ENCODE measurements at regions not wholly inside any gene's neighbourhood (a gene's known extent, or its start where the extent isn't known, plus 50 kb on each side); places are given as distances from the start of the nearest gene placed in this dataset.

DNA sequence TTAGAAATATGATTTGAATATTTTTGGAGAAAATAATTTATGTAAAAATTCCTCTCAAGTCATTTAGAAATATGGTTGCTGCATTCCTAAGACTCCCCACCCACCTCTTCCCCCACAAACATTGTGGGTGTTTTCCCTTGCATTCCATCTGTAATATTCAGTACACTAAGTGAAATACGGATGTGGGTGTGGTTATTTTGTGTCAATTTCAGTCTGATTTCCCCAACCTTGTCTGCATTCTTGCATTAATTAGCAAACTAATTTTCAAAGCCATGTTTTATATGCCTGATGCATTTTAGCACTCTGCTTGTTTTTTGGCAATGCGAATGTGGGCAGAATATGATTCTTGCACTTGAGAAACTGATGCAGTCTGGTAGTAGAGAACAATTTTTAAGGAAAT lies 408.3 kb upstream of the RGMA start:
- DNase-seq (ENCODE audit: low spot score): no peak
- no peaks in the 10 kb centered on the region for H3K4me1 Mint-ChIP-seq (ENCODE audit: low read depth)
- H3K27me3 Mint-ChIP-seq (ENCODE audit: insufficient read depth): no peaks in the 10 kb centered on the region
- H3K27ac Mint-ChIP-seq: no peak overlapping the region
- intact Hi-C loops (cut with micrococcal nuclease): no loop called here
- H3K4me3 Mint-ChIP-seq: no peak overlapping the region
- no peaks in the 10 kb centered on the region for H3K36me3 Mint-ChIP-seq (ENCODE audit: low read depth)
- no peaks in the 10 kb centered on the region for H3K9me3 Mint-ChIP-seq

DNA sequence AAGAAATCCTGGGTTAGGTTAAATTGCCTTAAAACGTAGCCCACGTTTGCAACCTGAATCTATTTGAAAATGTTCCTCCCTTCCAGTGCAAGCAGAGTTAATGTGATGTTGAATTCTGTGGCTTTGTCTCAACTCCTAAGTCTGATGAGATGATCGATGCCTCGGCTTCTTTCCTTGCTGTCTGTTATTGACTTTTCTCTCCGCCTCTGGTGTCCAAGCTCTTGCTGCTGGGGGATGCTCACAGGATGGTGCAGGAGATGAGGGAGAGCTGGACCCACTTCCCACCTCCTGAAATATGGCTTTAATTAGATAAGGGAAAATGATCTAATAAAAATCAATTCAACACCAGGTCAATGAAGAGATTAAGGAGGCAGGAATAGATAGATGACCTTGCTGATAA lies 407.9 kb upstream of the RGMA start:
- H3K4me3 Mint-ChIP-seq: no peak overlapping the region
- no peaks in the 10 kb centered on the region for H3K27me3 Mint-ChIP-seq (ENCODE audit: insufficient read depth)
- no peaks in the 10 kb centered on the region for H3K4me1 Mint-ChIP-seq (ENCODE audit: low read depth)
- H3K9me3 Mint-ChIP-seq: no peaks in the 10 kb centered on the region
- intact Hi-C loops (cut with micrococcal nuclease): no loop called here
- no peak overlapping the region for H3K27ac Mint-ChIP-seq
- H3K36me3 Mint-ChIP-seq (ENCODE audit: low read depth): no peaks in the 10 kb centered on the region
- DNase-seq (ENCODE audit: low spot score): no peak

DNA sequence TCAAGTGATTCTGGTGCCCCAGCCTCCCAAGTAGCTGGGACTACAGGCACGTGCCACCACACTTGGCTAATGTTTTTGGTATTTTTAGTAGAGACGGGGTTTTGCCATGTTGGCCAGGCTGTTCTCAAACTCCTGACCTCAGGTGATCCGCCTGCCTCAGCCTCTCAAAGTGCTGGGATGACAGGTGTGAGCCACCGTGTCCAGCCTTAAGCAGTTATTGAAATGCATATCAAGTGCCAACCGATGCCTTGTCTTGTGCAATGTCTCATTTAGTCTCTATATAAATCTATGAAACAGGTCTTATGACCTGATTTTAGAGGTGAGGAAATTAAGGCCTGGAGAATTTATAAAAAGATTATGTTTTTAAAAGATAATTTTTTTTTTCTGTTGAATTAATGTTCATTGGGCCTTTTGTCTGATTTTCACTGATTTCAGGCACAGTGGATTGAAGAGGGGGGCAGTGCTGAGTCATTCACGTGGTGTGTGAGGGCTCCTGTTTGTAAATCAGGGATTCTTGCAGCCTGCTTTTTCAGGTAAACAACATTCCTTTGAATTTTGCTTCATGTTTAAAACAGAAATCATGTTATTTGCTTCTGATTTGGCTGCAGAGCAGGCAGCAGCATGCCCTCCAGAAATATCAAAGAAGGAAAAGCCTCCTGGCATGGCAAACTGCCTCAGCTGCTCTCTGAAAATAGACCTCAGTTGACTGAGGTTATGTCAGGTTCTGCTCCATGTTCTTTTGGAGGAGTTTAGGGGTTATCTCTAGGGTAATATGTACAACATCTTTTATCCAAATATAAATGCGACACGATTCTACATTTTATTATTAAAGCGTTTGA lies 407.0 kb upstream of the RGMA start:
- Mint-ChIP-seq H3K36me3 (ENCODE audit: low read depth) (no peaks in the 10 kb centered on the region), H3K27me3 (ENCODE audit: insufficient read depth) (no peaks in the 10 kb centered on the region), H3K4me3 (no peak overlapping the region), H3K9me3 (no peaks in the 10 kb centered on the region), H3K4me1 (ENCODE audit: low read depth) (no peaks in the 10 kb centered on the region), H3K27ac (no peak overlapping the region)
- intact Hi-C loops (cut with micrococcal nuclease): no loop called here
- DNase-seq (ENCODE audit: low spot score): no peak

DNA sequence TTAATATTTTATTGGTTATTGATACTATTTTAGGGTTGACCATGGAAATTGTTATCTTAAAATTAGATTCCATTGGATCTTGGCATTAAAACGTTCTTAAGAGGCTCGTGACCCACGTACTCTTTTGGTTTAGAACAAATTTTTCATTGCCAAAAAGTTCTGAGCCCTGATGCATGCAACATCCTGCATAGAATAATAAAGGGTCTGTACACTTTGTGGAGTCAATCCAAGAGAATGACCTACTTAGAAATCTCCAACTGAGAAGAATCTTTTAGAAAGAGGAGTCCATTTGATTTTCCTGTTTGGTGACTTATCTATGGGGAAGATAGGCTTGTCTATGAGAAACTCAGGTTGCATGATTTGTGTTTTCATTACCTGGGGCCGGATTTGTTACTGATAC lies 404.2 kb upstream of the RGMA start:
- no peaks in the 10 kb centered on the region for H3K36me3 Mint-ChIP-seq (ENCODE audit: low read depth)
- no peaks in the 10 kb centered on the region for H3K4me1 Mint-ChIP-seq (ENCODE audit: low read depth)
- intact Hi-C loops (cut with micrococcal nuclease): no loop called here

DNA sequence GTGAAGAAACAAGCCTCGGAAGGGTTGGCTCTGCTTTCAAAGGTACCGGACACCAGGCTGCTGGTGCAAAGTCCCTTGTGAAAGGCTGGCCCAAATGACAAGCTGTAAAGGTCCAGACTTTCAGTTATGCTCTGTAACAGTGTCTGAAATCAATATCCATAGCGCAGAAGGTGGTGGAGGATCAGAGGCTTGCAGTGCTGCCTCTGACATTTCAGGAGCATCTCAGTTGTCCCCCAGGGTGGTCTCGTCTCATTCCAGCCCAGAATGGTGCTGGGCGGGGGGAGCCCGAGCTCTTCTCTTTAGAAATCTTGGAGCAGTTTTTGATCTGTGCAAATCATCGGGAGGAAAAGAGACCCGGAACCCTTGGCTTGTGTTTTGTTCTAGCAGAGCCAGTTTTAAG lies 402.3 kb upstream of the RGMA start:
- Mint-ChIP-seq H3K4me1 (ENCODE audit: low read depth) (no peaks in the 10 kb centered on the region), H3K36me3 (ENCODE audit: low read depth) (no peaks in the 10 kb centered on the region), H3K27me3 (ENCODE audit: insufficient read depth) (no peaks in the 10 kb centered on the region), H3K4me3 (no peak overlapping the region), H3K27ac (no peak overlapping the region), H3K9me3 (no peaks in the 10 kb centered on the region)
- DNase-seq (ENCODE audit: low spot score): no peak
- intact Hi-C loops (cut with micrococcal nuclease): no loop called here

More for the DNA sequence above, 404.2 kb upstream of the RGMA start:
- DNase-seq (ENCODE audit: low spot score): no peak
- no peak overlapping the region for H3K4me3 Mint-ChIP-seq
- H3K27ac Mint-ChIP-seq: no peak overlapping the region
- no peaks in the 10 kb centered on the region for H3K9me3 Mint-ChIP-seq
- no peaks in the 10 kb centered on the region for H3K27me3 Mint-ChIP-seq (ENCODE audit: insufficient read depth)

DNA sequence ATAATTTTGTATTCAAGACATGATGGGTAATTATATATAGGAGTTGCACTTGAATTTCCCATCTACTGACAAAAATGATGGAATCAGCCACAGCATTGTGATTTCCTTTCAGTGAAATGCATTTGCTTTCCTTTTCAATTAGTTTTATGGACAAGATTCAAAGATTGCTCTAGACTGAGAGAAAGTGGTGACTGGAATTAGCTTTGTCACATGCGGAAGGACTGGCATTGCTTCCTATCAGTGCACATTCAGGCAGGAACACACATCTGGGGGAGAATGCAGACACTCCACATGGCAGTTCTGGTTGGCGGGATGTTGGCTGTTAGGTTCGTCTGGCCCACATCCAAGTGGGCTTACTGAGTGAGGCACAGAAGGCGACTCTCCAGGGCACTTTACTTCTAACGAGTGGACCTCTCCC lies 399.3 kb upstream of the RGMA start:
- Mint-ChIP-seq H3K27me3 (ENCODE audit: insufficient read depth) (no peaks in the 10 kb centered on the region), H3K4me1 (ENCODE audit: low read depth) (no peaks in the 10 kb centered on the region), H3K9me3 (no peaks in the 10 kb centered on the region), H3K27ac (no peak overlapping the region), H3K4me3 (no peak overlapping the region), H3K36me3 (ENCODE audit: low read depth) (no peaks in the 10 kb centered on the region)
- intact Hi-C loops (cut with micrococcal nuclease): no loop called here
- no peak for DNase-seq (ENCODE audit: low spot score)

DNA sequence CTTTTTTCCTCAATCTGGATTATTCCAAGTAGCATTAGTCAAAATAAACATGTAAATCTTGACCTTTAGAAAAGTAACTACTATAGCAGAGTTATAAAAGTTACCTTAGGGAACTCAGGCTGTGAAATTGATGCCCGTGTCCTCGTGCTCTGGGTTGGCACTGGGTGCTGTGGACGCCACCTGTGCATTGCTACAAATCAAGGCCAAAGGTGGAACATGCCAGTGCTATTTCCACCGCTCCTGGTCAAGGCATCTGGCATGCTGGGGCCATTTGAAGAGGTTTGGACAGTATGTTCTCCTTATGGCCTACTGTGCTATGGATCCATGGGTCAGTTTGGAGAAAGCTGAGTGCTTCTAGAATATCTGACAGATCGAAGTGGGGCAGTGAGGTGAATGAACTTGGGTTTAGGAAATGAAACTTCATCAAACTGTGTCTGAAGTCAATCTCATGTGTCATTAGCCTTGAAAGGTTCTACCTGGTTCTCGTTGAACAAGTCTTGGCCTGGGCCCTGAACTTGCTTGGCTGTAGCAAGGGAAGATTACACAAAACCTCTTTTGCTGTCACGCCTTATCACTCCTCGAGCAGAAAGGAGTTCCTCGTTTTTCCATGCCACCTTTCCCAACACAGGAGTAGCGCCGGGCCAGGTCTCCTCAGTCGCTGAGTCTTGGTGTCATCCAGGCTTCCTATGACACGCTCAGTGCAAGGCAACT lies 397.6 kb upstream of the RGMA start:
- no peaks in the 10 kb centered on the region for H3K4me1 Mint-ChIP-seq (ENCODE audit: low read depth)
- no peak overlapping the region for H3K27ac Mint-ChIP-seq
- intact Hi-C loops (cut with micrococcal nuclease): no loop called here
- DNase-seq (ENCODE audit: low spot score): no peak
- H3K27me3 Mint-ChIP-seq (ENCODE audit: insufficient read depth): no peaks in the 10 kb centered on the region
- H3K9me3 Mint-ChIP-seq: no peaks in the 10 kb centered on the region
- no peak overlapping the region for H3K4me3 Mint-ChIP-seq
- no peaks in the 10 kb centered on the region for H3K36me3 Mint-ChIP-seq (ENCODE audit: low read depth)

DNA sequence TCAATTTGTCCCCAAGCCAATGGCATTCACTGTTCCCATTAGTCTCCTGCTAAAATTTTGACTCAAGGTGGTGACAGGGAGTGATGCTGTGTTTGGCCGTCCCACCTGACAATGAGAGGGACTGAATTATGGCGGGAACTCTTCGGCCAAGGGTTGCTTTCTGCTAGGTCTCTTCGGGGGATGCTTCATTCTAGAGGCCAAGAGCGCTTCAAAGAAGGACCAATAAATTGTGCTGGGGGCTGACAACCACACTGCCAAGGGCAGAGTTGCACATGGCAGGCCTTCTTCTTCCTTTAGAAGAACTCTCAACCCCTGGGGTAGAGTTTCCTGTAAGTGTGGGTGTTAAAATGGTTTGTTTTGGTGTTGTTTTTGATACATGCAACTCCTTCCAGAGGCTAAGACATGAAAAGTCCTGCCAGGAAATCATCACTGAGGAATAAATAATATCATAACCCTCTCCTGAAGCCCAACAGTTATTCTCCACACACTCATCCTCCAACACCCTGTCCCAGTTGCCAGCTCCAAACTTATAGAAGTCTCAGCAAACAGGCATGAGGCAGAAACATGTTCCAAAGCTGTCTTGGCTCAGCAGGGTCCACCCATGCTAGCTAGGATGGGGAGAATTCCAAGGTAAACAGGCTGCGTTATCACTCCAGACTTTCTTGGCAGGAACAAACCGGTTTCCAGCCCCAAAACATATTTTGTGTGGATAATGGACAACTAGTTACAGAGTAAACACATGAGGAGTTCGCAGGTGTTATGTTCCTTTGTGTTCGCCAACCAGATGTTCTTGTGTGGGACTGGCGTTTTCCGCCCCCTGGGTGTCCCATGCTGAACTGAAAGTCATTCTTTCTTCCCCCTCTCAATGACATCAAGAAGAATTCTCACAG lies 396.7 kb upstream of the RGMA start:
- Mint-ChIP-seq H3K4me1 (ENCODE audit: low read depth) (no peaks in the 10 kb centered on the region), H3K36me3 (ENCODE audit: low read depth) (no peaks in the 10 kb centered on the region), H3K9me3 (no peaks in the 10 kb centered on the region), H3K27me3 (ENCODE audit: insufficient read depth) (no peaks in the 10 kb centered on the region), H3K27ac (no peak overlapping the region), H3K4me3 (no peak overlapping the region)
- no peak for DNase-seq (ENCODE audit: low spot score)
- intact Hi-C loops (cut with micrococcal nuclease): no loop called here

DNA sequence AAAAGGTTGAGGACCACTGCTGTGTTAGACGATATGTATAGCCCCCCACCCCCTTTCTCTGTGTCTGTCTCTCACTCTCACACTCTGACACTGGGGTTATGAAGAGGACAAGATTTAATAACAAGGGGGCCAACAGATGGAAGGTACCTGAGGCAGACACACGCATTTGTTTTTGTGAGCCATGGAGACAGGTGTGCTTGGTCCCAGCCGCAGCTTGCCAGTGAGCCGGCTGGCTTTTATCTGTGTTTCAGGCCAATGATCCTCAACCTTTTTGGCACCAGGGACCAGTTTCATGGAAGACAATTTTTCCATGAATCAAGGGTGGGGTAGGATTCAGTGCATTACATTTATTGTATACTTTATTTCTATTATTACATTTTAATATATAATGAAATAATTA lies 394.9 kb upstream of the RGMA start:
- Mint-ChIP-seq H3K36me3 (ENCODE audit: low read depth) (no peaks in the 10 kb centered on the region), H3K4me1 (ENCODE audit: low read depth) (no peaks in the 10 kb centered on the region), H3K27me3 (ENCODE audit: insufficient read depth) (no peaks in the 10 kb centered on the region), H3K4me3 (no peak overlapping the region), H3K9me3 (no peaks in the 10 kb centered on the region), H3K27ac (no peak overlapping the region)
- intact Hi-C loops (cut with micrococcal nuclease): no loop called here
- no peak for DNase-seq (ENCODE audit: low spot score)

DNA sequence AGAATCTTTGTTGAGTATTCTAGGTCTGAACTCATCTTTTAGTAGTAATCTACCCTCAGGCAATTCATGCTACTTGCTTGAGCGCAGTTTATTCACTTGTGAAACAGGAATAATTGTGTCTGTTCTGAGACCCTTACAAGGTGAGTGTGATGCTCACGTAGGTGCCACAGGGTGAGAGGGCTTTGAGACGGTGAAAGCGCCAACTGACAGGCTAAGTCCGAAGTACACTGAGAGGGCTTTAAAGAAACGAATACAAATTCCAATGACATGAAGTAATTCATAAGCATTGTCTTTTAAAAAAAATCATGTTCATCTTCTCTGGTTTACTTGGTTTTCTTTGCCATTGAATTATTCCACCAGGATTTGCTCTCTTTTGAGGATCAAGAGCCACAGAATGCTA lies 393.7 kb upstream of the RGMA start:
- no peak overlapping the region for H3K4me3 Mint-ChIP-seq
- DNase-seq (ENCODE audit: low spot score): no peak
- H3K27ac Mint-ChIP-seq: no peak overlapping the region
- H3K4me1 Mint-ChIP-seq (ENCODE audit: low read depth): no peaks in the 10 kb centered on the region
- no peaks in the 10 kb centered on the region for H3K36me3 Mint-ChIP-seq (ENCODE audit: low read depth)
- intact Hi-C loops (cut with micrococcal nuclease): no loop called here
- no peaks in the 10 kb centered on the region for H3K27me3 Mint-ChIP-seq (ENCODE audit: insufficient read depth)
- H3K9me3 Mint-ChIP-seq: no peaks in the 10 kb centered on the region

DNA sequence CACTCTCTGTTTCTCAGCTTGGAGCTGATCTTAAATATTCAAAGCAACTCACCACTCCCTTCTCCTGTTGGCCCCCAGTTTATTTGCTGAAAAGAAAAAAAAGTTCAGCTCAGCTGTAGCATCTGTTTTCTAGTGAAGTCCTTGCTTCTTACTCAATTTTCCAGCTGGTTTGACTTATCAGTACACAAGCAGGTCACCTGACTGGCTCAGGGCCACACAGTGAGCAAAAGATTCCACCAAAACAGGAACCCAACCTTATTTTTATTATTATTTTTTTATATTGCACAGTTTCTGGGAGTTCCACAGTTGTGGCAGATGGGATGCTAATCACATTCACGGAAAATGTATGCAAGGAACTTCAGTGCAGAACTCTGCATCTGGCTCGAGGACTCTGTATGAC lies 390.7 kb upstream of the RGMA start:
- DNase-seq (ENCODE audit: low spot score): no peak
- Mint-ChIP-seq H3K9me3 (no peaks in the 10 kb centered on the region), H3K27me3 (ENCODE audit: insufficient read depth) (peaks cover 3% of the 10 kb centered on the region), H3K36me3 (ENCODE audit: low read depth) (no peaks in the 10 kb centered on the region), H3K27ac (no peak overlapping the region), H3K4me3 (no peak overlapping the region), H3K4me1 (ENCODE audit: low read depth) (no peaks in the 10 kb centered on the region)
- intact Hi-C loops (cut with micrococcal nuclease): no loop called here

DNA sequence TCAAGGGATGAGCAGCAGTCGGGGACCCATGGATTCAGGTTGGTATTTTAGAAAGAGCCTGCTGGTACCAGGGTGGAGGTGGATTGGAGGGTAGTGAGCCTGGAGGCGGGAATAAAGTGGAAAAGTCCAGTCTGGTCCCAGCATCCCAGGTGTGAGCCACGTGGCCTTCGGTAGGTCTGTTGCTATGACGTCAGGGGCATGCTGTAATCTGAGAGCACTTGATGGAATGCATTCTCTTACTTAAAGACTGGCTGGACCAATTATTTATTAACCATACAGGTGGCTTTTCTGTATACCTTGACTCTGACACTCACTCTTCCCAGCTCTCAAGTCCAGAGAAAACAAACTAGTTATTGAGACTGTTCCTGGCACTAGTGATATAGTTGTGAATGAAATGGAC lies 389.9 kb upstream of the RGMA start:
- no peak for DNase-seq (ENCODE audit: low spot score)
- Mint-ChIP-seq H3K4me1 (ENCODE audit: low read depth) (no peaks in the 10 kb centered on the region), H3K9me3 (no peaks in the 10 kb centered on the region), H3K36me3 (ENCODE audit: low read depth) (no peaks in the 10 kb centered on the region), H3K27me3 (ENCODE audit: insufficient read depth) (peaks cover 3% of the 10 kb centered on the region), H3K4me3 (no peak overlapping the region), H3K27ac (no peak overlapping the region)
- intact Hi-C loops (cut with micrococcal nuclease): no loop called here

DNA sequence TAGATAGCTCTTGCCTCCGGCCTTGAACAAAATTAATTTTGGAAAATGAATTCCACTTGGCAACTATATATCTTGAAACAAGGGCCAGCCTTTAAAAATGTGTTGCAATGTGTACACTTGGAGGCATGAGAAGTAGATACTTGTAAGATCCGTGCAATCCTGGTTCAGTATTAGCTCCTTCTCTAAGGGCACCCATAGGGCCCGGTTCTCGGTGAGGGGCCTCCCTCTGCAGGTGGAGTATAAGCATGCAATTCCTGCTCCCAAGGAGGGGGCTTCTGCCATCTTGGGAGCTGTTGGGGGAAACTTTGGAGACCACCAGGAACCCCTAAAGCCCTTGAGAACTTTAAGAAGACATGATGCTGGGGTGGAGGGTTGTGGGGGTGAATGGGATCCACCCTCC lies 388.7 kb upstream of the RGMA start:
- no peak overlapping the region for H3K27ac Mint-ChIP-seq
- no peak overlapping the region for H3K4me3 Mint-ChIP-seq
- no peak for DNase-seq (ENCODE audit: low spot score)
- H3K27me3 Mint-ChIP-seq (ENCODE audit: insufficient read depth): peaks cover 3% of the 10 kb centered on the region
- H3K9me3 Mint-ChIP-seq: no peaks in the 10 kb centered on the region
- H3K36me3 Mint-ChIP-seq (ENCODE audit: low read depth): no peaks in the 10 kb centered on the region
- intact Hi-C loops (cut with micrococcal nuclease): no loop called here
- no peaks in the 10 kb centered on the region for H3K4me1 Mint-ChIP-seq (ENCODE audit: low read depth)

All from activated T-helper 1 cell treated with anti-CD3 and anti-CD28 coated beads, Interleukin-12 subunit alpha, Interleukin-12 subunit beta, Interleukin-2, Interleukin-4 antibody, amounts not matched to agents 30 ng/mL and 10 ng/mL and 1 ng/mL, durations not matched to agents 14 hours and 24 hours and 36 hours (primary cell).